ENCODE measurements at regions not wholly inside any gene's neighbourhood (a gene's known extent, or its start where the extent isn't known, plus 50 kb on each side); places are given as distances from the start of the nearest gene placed in this dataset.

GRCh38 chr2:188811522-188811921 is 162.7 kb upstream of the COL3A1 start:
- peak; percentile 34 for DNase-seq (ENCODE audit: low spot score)
- Histone ChIP-seq H3K27me3 (replicated peaks; ENCODE audit: insufficient read depth, low read depth, low read length, poor library complexity) (no peaks in the 10 kb centered on the region), H3K4me3 (ENCODE audit: low read depth, low read length, poor library complexity, severe bottlenecking) (no peak overlapping the region), H3K27ac (ENCODE audit: low read depth, low read length, poor library complexity, severe bottlenecking) (no peak overlapping the region), H3K9me3 (ENCODE audit: low read depth, low read length, poor library complexity, severe bottlenecking) (no peaks in the 10 kb centered on the region), H3K4me1 (ENCODE audit: insufficient read depth, low read length, poor library complexity, severe bottlenecking) (peaks cover 12% of the 10 kb centered on the region), H3K36me3 (ENCODE audit: insufficient read depth, low read length, poor library complexity, severe bottlenecking) (no peaks in the 10 kb centered on the region)
- no TSS peak for BruUV-seq (replicated peaks)
- intact Hi-C loops (cut with micrococcal nuclease; ENCODE audit: unreplicated experiment) = no loop called here
- TF ChIP-seq EZH2 (IDR thresholded peaks at IDR 0.05; ENCODE audit: borderline replicate concordance, low read depth, low read length, poor library complexity, severe bottlenecking) (no peak), CTCF (conservative IDR thresholded peaks at IDR 0.05; ENCODE audit: low read depth, low read length) (no peak)
- ChIA-PET POLR2A (ENCODE audit: low non-redundant PET) (no interaction called here), CTCF (no interaction called here)

- Histone ChIP-seq H3K9me3 (ENCODE audit: low read depth, low read length, poor library complexity, severe bottlenecking) (no peaks in the 10 kb centered on the region), H3K27me3 (replicated peaks; ENCODE audit: insufficient read depth, low read depth, low read length, poor library complexity) (no peaks in the 10 kb centered on the region), H3K4me1 (ENCODE audit: insufficient read depth, low read length, poor library complexity, severe bottlenecking) (peaks cover 12% of the 10 kb centered on the region), H3K27ac (ENCODE audit: low read depth, low read length, poor library complexity, severe bottlenecking) (no peak overlapping the region), H3K36me3 (ENCODE audit: insufficient read depth, low read length, poor library complexity, severe bottlenecking) (no peaks in the 10 kb centered on the region), H3K4me3 (ENCODE audit: low read depth, low read length, poor library complexity, severe bottlenecking) (no peak overlapping the region)
- intact Hi-C loops (cut with micrococcal nuclease; ENCODE audit: unreplicated experiment) = no loop called here
- no TSS peak for BruUV-seq (replicated peaks)
- ChIA-PET CTCF (no interaction called here), POLR2A (ENCODE audit: low non-redundant PET) (no interaction called here)
- TF ChIP-seq EZH2 (IDR thresholded peaks at IDR 0.05; ENCODE audit: borderline replicate concordance, low read depth, low read length, poor library complexity, severe bottlenecking) (no peak), CTCF (conservative IDR thresholded peaks at IDR 0.05; ENCODE audit: low read depth, low read length) (no peak)
- DNase-seq (ENCODE audit: low spot score) = no peak
These were observed 160.9 kb upstream of the COL3A1 start for GRCh38 chr2:188813315-188813714.

GRCh38 chr2:188813857-188814256 is 160.3 kb upstream of the COL3A1 start:
- no peak for DNase-seq (ENCODE audit: low spot score)

More at GRCh38 chr2:188813857-188814256, 160.3 kb upstream of the COL3A1 start:
- ChIA-PET POLR2A (ENCODE audit: low non-redundant PET) (no interaction called here), CTCF (no interaction called here)
- no peaks in the 10 kb centered on the region for H3K27me3 ChIP-seq (replicated peaks; ENCODE audit: insufficient read depth, low read depth, low read length, poor library complexity)
- no peaks in the 10 kb centered on the region for H3K36me3 ChIP-seq (ENCODE audit: insufficient read depth, low read length, poor library complexity, severe bottlenecking)
- TF ChIP-seq EZH2 (IDR thresholded peaks at IDR 0.05; ENCODE audit: borderline replicate concordance, low read depth, low read length, poor library complexity, severe bottlenecking) = no peak
- no peak for TF ChIP-seq CTCF (conservative IDR thresholded peaks at IDR 0.05; ENCODE audit: low read depth, low read length)
- BruUV-seq (replicated peaks) = no TSS peak
- H3K9me3 ChIP-seq (ENCODE audit: low read depth, low read length, poor library complexity, severe bottlenecking) = no peaks in the 10 kb centered on the region
- intact Hi-C loops (cut with micrococcal nuclease; ENCODE audit: unreplicated experiment) = no loop called here
- H3K27ac ChIP-seq (ENCODE audit: low read depth, low read length, poor library complexity, severe bottlenecking) = no peak overlapping the region
- H3K4me1 ChIP-seq (ENCODE audit: insufficient read depth, low read length, poor library complexity, severe bottlenecking) = peaks cover 9% of the 10 kb centered on the region
- H3K4me3 ChIP-seq (ENCODE audit: low read depth, low read length, poor library complexity, severe bottlenecking) = no peak overlapping the region

Measured in A673 (cell line).